A673 (cell line): ENCODE measurements at regions not wholly inside any gene's neighbourhood (a gene's known extent, or its start where the extent isn't known, plus 50 kb on each side); places are given as distances from the start of the nearest gene placed in this dataset.

Experiments used
- BruUV-seq: library from RNA; stranded (reverse); fragments of 400-500 nt; replicated peaks from 2 replicates; lab custom pipeline; 2021; lab: Mats Ljungman, UMichigan
- CTCF ChIA-PET: fragments of 300-600 bp; sonication (Branson Sonifier 250); formaldehyde crosslinking; loops from one replicate; lab custom pipeline; 2022; ENCODE audit warnings: antibody characterized with exemption; lab: Charles Lee
- POLR2A ChIA-PET: fragments of 300-600 bp; sonication (Branson Sonifier 250); formaldehyde crosslinking; loops from one replicate; lab custom pipeline; 2022; ENCODE audit warnings: antibody characterized with exemption; ENCODE audit not compliant: low non-redundant PET; lab: Charles Lee
- DNase-seq: peaks from one replicate; pipeline ENCODE4 v3.0.0-alpha.2; 2015; ENCODE audit warnings: low spot score
- H3K27ac ChIP-seq: fragments of 200-600 bp; sonication (generic); 2 replicates; pipeline ENCODE4 v1.5.1; 2016; ENCODE audit warnings: mixed run types, low read depth, mild to moderate bottlenecking, mixed read lengths, antibody characterized with exemption, low read length; ENCODE audit not compliant: poor library complexity, severe bottlenecking
- H3K27me3 ChIP-seq: fragments of 200-600 bp; sonication (generic); replicated peaks from 2 replicates; pipeline ENCODE4 v1.6.1; 2017; ENCODE audit warnings: mixed run types, low read depth, mild to moderate bottlenecking, mixed read lengths, antibody characterized with exemption, low read length; ENCODE audit not compliant: insufficient read depth, poor library complexity
- H3K36me3 ChIP-seq: fragments of 200-600 bp; sonication (generic); 2 replicates; pipeline ENCODE4 v1.6.1; 2016; ENCODE audit warnings: mixed run types, mild to moderate bottlenecking, mixed read lengths, antibody characterized with exemption, low read length; ENCODE audit not compliant: insufficient read depth, poor library complexity, severe bottlenecking
- H3K4me1 ChIP-seq: fragments of 200-600 bp; sonication (generic); 2 replicates; pipeline ENCODE4 v1.6.1; 2017; ENCODE audit warnings: mixed run types, mild to moderate bottlenecking, mixed read lengths, antibody characterized with exemption, low read length; ENCODE audit not compliant: insufficient read depth, poor library complexity, severe bottlenecking
- H3K4me3 ChIP-seq: fragments of 200-600 bp; sonication (generic); 2 replicates; pipeline ENCODE4 v1.5.1; 2016; ENCODE audit warnings: low read depth, mixed run types, mild to moderate bottlenecking, mixed read lengths, low read length; ENCODE audit not compliant: poor library complexity, severe bottlenecking
- H3K9me3 ChIP-seq: fragments of 200-600 bp; sonication (generic); 2 replicates; pipeline ENCODE4 v1.6.1; 2016; ENCODE audit warnings: mixed run types, low read depth, mild to moderate bottlenecking, mixed read lengths, antibody characterized with exemption, low read length; ENCODE audit not compliant: poor library complexity, severe bottlenecking
- CTCF ChIP-seq: fragments of 300-800, 200-600 bp; sonication (generic); conservative IDR thresholded peaks from 2 replicates; pipeline ENCODE4 v1.5.1; 2017; ENCODE audit warnings: low read depth, mild to moderate bottlenecking, antibody characterized with exemption, low read length, moderate library complexity, mixed read lengths
- EZH2 ChIP-seq: fragments of 200-600 bp; sonication (generic); IDR thresholded peaks from 2 replicates; pipeline ENCODE4 v1.6.1; 2017; ENCODE audit warnings: borderline replicate concordance, low read depth, mild to moderate bottlenecking, mixed read lengths, antibody characterized with exemption, low read length; ENCODE audit not compliant: poor library complexity, severe bottlenecking
- intact Hi-C: fragments of 100-400 bp; cut with micrococcal nuclease; formaldehyde crosslinking; loops from one replicate; pipeline ENCODE4 v1.10.0; 2022; ENCODE audit not compliant: unreplicated experiment

- Histone ChIP-seq H3K27ac (no peak overlapping the region), H3K27me3 (peaks cover 5% of the 10 kb centered on the region), H3K4me1 (no peaks in the 10 kb centered on the region), H3K4me3 (no peak overlapping the region), H3K9me3 (no peaks in the 10 kb centered on the region), H3K36me3 (no peaks in the 10 kb centered on the region)
- DNase-seq = no peak
- no peak for TF ChIP-seq EZH2
- TF ChIP-seq CTCF = no peak
- intact Hi-C loops = no loop called here
- no TSS peak for BruUV-seq
- ChIA-PET CTCF (no interaction called here), POLR2A (no interaction called here)
Measured at GRCh38 chr12:125276567-125276966, 211.3 kb downstream of the AACS start.

- Histone ChIP-seq H3K36me3 (no peaks in the 10 kb centered on the region), H3K4me1 (no peaks in the 10 kb centered on the region), H3K27ac (no peak overlapping the region), H3K27me3 (peaks cover 16% of the 10 kb centered on the region), H3K9me3 (no peaks in the 10 kb centered on the region), H3K4me3 (no peak overlapping the region)
- BruUV-seq = no TSS peak
- POLR2A ChIA-PET = no interaction called here
- no peak for DNase-seq
- TF ChIP-seq CTCF (no peak), EZH2 (no peak)
- CTCF ChIA-PET = no interaction called here
- intact Hi-C loops = no loop called here
Measured at GRCh38 chr12:125280482-125281377, 215.5 kb downstream of the AACS start.

- Histone ChIP-seq H3K36me3 (no peaks in the 10 kb centered on the region), H3K9me3 (no peaks in the 10 kb centered on the region), H3K4me3 (no peak overlapping the region), H3K27me3 (peaks cover 16% of the 10 kb centered on the region), H3K4me1 (no peaks in the 10 kb centered on the region), H3K27ac (no peak overlapping the region)
- TF ChIP-seq CTCF (no peak), EZH2 (no peak)
- intact Hi-C loops = no loop called here
- ChIA-PET CTCF (no interaction called here), POLR2A (no interaction called here)
- no TSS peak for BruUV-seq
- peak; percentile 45 for DNase-seq
Measured at GRCh38 chr12:125282921-125283320, 217.7 kb downstream of the AACS start.
